ENCODE measurements at regions not wholly inside any gene's neighbourhood (a gene's known extent, or its start where the extent isn't known, plus 50 kb on each side); places are given as distances from the start of the nearest gene placed in this dataset.
A peak's percentile ranks its signal among the peaks of the same experiment; 100 is the strongest.

DNA sequence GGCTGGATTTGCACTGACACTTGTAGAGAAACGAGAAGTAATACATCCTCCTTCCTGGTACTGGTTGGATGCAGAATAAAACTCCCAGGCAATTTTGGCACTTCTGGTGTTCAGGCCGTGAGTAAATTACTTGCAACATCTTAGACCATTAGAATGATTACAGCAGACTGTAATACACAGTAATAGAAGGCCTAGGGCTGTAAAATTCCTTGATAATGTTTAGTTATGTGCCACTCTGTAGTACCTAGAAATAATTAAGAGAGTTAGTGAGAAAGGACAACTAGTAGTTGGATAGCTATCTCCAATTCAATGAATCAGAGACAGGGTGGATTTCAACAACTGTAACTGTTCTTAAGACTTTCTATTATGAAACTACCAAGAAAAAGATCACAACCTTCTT lies 356.3 kb upstream of the SETBP1 start:
- no peak overlapping the region for H2AFZ ChIP-seq (replicated peaks)
- Mint-ChIP-seq H3K4me1 (no peaks in the 10 kb centered on the region), H3K27me3 (ENCODE audit: insufficient read depth, low read depth) (no peaks in the 10 kb centered on the region), H3K9me3 (peaks cover 2% of the 10 kb centered on the region), H3K27ac (no peak overlapping the region), H3K36me3 (no peaks in the 10 kb centered on the region), H3K4me3 (no peak overlapping the region)
- no peak overlapping the region for H3K27ac ChIP-seq
- H3K4me3 ChIP-seq: no peak overlapping the region
- TF ChIP-seq, protein P1, sequence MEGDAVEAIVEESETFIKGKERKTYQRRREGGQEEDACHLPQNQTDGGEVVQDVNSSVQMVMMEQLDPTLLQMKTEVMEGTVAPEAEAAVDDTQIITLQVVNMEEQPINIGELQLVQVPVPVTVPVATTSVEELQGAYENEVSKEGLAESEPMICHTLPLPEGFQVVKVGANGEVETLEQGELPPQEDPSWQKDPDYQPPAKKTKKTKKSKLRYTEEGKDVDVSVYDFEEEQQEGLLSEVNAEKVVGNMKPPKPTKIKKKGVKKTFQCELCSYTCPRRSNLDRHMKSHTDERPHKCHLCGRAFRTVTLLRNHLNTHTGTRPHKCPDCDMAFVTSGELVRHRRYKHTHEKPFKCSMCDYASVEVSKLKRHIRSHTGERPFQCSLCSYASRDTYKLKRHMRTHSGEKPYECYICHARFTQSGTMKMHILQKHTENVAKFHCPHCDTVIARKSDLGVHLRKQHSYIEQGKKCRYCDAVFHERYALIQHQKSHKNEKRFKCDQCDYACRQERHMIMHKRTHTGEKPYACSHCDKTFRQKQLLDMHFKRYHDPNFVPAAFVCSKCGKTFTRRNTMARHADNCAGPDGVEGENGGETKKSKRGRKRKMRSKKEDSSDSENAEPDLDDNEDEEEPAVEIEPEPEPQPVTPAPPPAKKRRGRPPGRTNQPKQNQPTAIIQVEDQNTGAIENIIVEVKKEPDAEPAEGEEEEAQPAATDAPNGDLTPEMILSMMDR (IDR thresholded peaks at IDR 0.05): no peak
- no peak for TF ChIP-seq EZH2 (IDR thresholded peaks at IDR 0.05)
- TF ChIP-seq EZH2phosphoT487 (IDR thresholded peaks at IDR 0.05): no peak
- H3K4me2 ChIP-seq: no peak overlapping the region
- no peaks in the 10 kb centered on the region for H3K36me3 ChIP-seq
- H3K27me3 ChIP-seq: no peaks in the 10 kb centered on the region
- H3K4me1 ChIP-seq: no peaks in the 10 kb centered on the region
- no peak overlapping the region for H3K9ac ChIP-seq
- no peaks in the 10 kb centered on the region for H3K9me3 ChIP-seq (ENCODE audit: low read depth)
- H4K20me1 ChIP-seq (ENCODE audit: low read depth): no peaks in the 10 kb centered on the region
- no peaks in the 10 kb centered on the region for H3F3A ChIP-seq (ENCODE audit: low read depth)
- no peaks in the 10 kb centered on the region for H3K79me2 ChIP-seq (ENCODE audit: low read depth)
- no peak for DNase-seq (ENCODE audit: low spot score)

DNA sequence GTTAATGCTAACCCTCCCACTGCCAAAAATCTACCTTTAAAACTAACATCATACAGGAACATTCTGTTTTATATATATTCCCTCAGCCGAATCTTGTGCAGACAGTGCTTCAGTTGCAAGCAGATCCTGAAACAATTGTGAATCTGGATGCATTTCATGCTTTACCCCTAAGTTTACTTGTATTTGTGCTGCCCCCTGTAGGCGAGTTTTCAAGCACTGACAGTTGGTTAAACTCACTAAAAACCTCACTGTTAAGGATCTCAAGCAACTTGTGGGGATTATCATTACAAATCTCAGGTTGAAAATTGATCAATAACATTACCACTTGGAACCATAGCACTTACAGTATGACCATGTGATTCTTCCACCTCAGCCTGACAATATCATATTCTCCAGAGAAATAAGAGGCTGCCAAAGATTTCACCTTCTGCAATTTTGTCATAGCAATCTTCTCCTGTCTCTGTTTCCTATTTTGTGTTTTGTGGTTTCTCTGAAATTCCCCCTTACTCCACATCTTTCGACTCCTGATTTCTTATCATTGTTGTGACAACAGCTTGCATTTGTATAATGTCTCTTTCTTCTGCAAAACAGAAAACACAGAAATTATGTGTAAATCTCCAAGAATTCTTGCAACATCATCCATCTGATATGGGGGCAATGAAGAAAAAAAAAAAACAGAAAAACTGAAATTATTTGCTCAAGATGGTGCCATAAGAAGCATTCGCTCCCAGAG lies 354.6 kb upstream of the SETBP1 start:
- no peaks in the 10 kb centered on the region for H3K79me2 ChIP-seq (ENCODE audit: low read depth)
- no peak for TF ChIP-seq EZH2phosphoT487 (IDR thresholded peaks at IDR 0.05)
- TF ChIP-seq, protein P1 (IDR thresholded peaks at IDR 0.05): peak; percentile 83
- H2AFZ ChIP-seq (replicated peaks): no peak overlapping the region
- H3K4me3 ChIP-seq: no peak overlapping the region
- peak; percentile 87 for DNase-seq (ENCODE audit: low spot score)
- H3K9me3 ChIP-seq (ENCODE audit: low read depth): no peaks in the 10 kb centered on the region
- no peaks in the 10 kb centered on the region for H3F3A ChIP-seq (ENCODE audit: low read depth)
- H4K20me1 ChIP-seq (ENCODE audit: low read depth): no peaks in the 10 kb centered on the region
- no peak overlapping the region for H3K27ac Mint-ChIP-seq
- H3K4me3 Mint-ChIP-seq: no peak overlapping the region
- H3K9ac ChIP-seq: no peak overlapping the region
- H3K36me3 Mint-ChIP-seq: no peaks in the 10 kb centered on the region
- H3K4me1 Mint-ChIP-seq: no peaks in the 10 kb centered on the region
- no peaks in the 10 kb centered on the region for H3K36me3 ChIP-seq
- no peaks in the 10 kb centered on the region for H3K4me1 ChIP-seq
- H3K9me3 Mint-ChIP-seq: peaks cover 2% of the 10 kb centered on the region
- no peaks in the 10 kb centered on the region for H3K27me3 Mint-ChIP-seq (ENCODE audit: insufficient read depth, low read depth)
- no peak overlapping the region for H3K4me2 ChIP-seq
- no peaks in the 10 kb centered on the region for H3K27me3 ChIP-seq
- no peak overlapping the region for H3K27ac ChIP-seq

DNA sequence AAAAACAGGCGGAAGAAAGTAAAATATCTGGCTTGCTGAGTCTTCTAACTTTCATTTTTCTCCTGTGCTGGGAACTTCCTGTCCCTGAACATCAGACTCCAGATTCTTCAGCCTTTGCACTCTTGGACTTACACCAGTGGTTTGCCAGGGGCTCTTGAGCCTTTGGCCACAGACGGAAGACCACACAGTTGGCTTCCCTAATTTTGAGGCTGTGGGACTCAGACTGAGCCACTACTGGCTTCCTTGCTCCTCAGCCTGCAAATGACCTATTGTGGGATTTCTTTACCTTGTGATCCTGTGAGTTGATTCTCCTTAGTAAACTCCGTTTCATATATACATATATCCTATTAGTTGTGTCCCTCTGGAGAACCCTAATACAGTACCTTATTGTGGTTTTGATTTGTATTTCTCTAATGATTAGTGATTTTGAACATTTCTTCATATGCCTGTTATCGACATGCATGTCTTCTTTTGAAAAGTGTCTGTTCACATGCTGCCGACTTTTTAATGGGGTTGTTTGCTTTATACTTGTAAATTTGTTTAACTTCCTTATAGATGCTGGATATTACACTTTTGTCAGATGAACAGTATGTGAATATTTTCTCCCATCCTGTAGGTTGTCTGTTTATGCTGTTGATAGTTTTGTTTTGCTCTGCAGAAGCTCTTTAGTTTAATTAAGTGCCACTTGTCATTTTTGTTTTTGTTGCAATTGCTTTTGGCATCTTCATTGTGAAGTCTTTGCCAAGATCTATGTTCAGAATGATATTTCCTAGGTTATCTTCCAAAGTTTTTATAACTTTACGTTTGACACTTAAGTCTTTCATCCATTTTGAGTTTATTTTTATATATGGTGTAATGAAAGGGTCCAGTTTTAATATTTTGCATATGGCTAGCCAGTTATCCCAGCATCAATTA lies 348.8 kb upstream of the SETBP1 start:
- Histone ChIP-seq H2AFZ (replicated peaks) (no peak overlapping the region), H3K36me3 (no peaks in the 10 kb centered on the region), H3K4me3 (no peak overlapping the region), H3K27ac (no peak overlapping the region), H4K20me1 (ENCODE audit: low read depth) (no peaks in the 10 kb centered on the region), H3K27me3 (no peaks in the 10 kb centered on the region), H3K79me2 (ENCODE audit: low read depth) (no peaks in the 10 kb centered on the region), H3K4me2 (no peak overlapping the region), H3K9ac (no peak overlapping the region), H3K4me1 (no peaks in the 10 kb centered on the region), H3K9me3 (ENCODE audit: low read depth) (no peaks in the 10 kb centered on the region), H3F3A (ENCODE audit: low read depth) (no peaks in the 10 kb centered on the region)
- Mint-ChIP-seq H3K4me1 (no peaks in the 10 kb centered on the region), H3K9me3 (no peaks in the 10 kb centered on the region), H3K36me3 (no peaks in the 10 kb centered on the region), H3K27me3 (ENCODE audit: insufficient read depth, low read depth) (no peaks in the 10 kb centered on the region), H3K4me3 (no peak overlapping the region), H3K27ac (no peak overlapping the region)
- no peak for TF ChIP-seq EZH2phosphoT487 (IDR thresholded peaks at IDR 0.05)
- no peak for TF ChIP-seq EZH2 (IDR thresholded peaks at IDR 0.05)
- TF ChIP-seq, protein P1 (IDR thresholded peaks at IDR 0.05): no peak
- DNase-seq (ENCODE audit: low spot score): no peak

Measured in neural progenitor cell (in vitro differentiated cells).